Spinal cord (tissue), 9 donors: ENCODE measurements at regions not wholly inside any gene's neighbourhood (a gene's known extent, or its start where the extent isn't known, plus 50 kb on each side); places are given as distances from the start of the nearest gene placed in this dataset.

Experiments used
- DNase-seq, 6 donors: peaks; one replicate each; pipeline versions ENCODE4 v3.0.0 to v3.0.0-alpha.2; 2013 to 2015; ENCODE audit warnings: low spot score in 6 of 6, low read depth in 4 of 6
- H3K27ac ChIP-seq: one replicate; pipeline ENCODE4 v1.5.1; 2013; ENCODE audit warnings: low read depth, low read length, control low read depth
- H3K27me3 ChIP-seq: one replicate; pipeline ENCODE4 v1.6.1; 2013; ENCODE audit warnings: low read length; ENCODE audit not compliant: control insufficient read depth, insufficient read depth
- H3K36me3 ChIP-seq: one replicate; pipeline ENCODE4 v1.6.1; 2013; ENCODE audit warnings: low read length; ENCODE audit not compliant: control insufficient read depth, insufficient read depth
- H3K4me1 ChIP-seq: one replicate; pipeline ENCODE4 v1.6.1; 2013; ENCODE audit warnings: low read length; ENCODE audit not compliant: control insufficient read depth, insufficient read depth
- H3K4me3 ChIP-seq: one replicate; pipeline ENCODE4 v1.5.1; 2013; ENCODE audit warnings: low read depth, low read length, control low read depth
- H3K9me3 ChIP-seq: one replicate; pipeline ENCODE4 v1.6.1; 2013; ENCODE audit warnings: low read length; ENCODE audit not compliant: control insufficient read depth, insufficient read depth
- WGBS: methylation state at CpG from one replicate; pipeline ENCODE4 v1.1.5; 2013; ENCODE audit warnings: missing lambda C conversion rate; ENCODE audit not compliant: insufficient coverage; 5-methylcytosine and 5-hydroxymethylcytosine counted together
- donor health status: healthy.

GRCh38 chr17:77441130-77441920 is 300.6 kb downstream of the SEC14L1 start:
- Histone ChIP-seq H3K4me1 (peaks cover 71% of the 10 kb centered on the region), H3K36me3 (peaks cover 11% of the 10 kb centered on the region), H3K27ac (peak overlapping the region; percentile 33), H3K9me3 (no peaks in the 10 kb centered on the region), H3K27me3 (no peaks in the 10 kb centered on the region), H3K4me3 (no peak overlapping the region)
- DNase-seq = no peak
- WGBS = 54% methylated on average over 11 of the region's 15 CpGs

DNA sequence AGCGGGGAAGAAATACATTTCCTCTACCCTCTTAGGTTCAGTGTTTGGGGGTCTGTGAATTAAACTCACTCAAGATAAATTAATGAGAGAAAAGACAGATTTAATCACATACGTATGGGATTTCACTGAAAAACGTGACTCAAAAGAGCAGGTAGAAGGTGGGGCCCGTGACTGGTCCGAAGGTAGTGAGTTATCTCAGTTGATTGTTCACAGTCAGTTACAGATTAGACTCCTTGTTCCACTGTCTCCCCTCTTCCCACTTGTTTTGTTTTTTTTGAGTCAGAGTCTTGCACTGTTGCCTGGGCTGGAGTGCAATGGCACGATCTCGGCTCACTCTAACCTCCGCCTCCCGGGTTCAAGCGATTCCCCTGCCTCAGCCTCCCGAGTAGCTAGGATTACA is 301.2 kb downstream of the SEC14L1 start:
- H3K4me1 ChIP-seq = peaks cover 70% of the 10 kb centered on the region
- DNase-seq = no peak
- no peak overlapping the region for H3K4me3 ChIP-seq
- no peaks in the 10 kb centered on the region for H3K27me3 ChIP-seq
- H3K27ac ChIP-seq = no peak overlapping the region
- H3K9me3 ChIP-seq = no peaks in the 10 kb centered on the region
- WGBS = 82% methylated on average over 2 of the region's 11 CpGs
- peaks cover 11% of the 10 kb centered on the region for H3K36me3 ChIP-seq

GRCh38 chr17:77442976-77443747 is 302.4 kb downstream of the SEC14L1 start:
- H3K36me3 ChIP-seq = peaks cover 13% of the 10 kb centered on the region
- H3K9me3 ChIP-seq = no peaks in the 10 kb centered on the region
- no peak overlapping the region for H3K4me3 ChIP-seq
- WGBS = 89% methylated on average over 9 of the region's 10 CpGs
- no peak overlapping the region for H3K27ac ChIP-seq
- no peaks in the 10 kb centered on the region for H3K27me3 ChIP-seq
- DNase-seq = no peak
- H3K4me1 ChIP-seq = peaks cover 67% of the 10 kb centered on the region

DNA sequence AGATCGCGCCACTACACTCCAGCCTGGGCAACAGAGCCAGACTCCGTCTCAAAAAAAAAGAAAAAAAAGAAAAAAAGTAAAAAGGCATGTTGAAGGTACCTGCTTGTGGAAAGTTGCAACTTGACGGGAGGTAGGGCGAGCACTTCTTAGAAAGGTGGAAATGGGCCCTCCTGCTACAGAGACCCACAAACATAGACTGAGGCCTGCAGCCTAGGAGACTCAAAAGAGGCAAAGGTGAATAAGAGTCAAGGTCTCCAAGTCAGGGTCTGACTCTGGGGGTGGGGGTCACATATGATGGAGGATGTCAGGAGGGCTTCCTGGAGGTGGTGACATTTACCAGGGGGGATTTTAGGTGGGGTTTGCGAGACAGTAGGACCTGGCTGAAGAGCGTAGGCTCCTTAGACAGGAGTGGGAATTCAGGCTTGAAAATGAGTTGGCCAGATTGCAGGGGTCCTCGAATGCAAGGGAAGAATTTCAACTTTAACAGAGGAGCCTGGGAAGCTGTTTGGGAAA is 303.0 kb downstream of the SEC14L1 start:
- Histone ChIP-seq H3K4me1 (peaks cover 63% of the 10 kb centered on the region), H3K36me3 (peaks cover 13% of the 10 kb centered on the region), H3K4me3 (no peak overlapping the region), H3K27ac (peak overlapping the region; percentile 42), H3K27me3 (no peaks in the 10 kb centered on the region), H3K9me3 (no peaks in the 10 kb centered on the region)
- DNase-seq = no peak
- WGBS = 100% methylated on average over 5 of the region's 8 CpGs

DNA sequence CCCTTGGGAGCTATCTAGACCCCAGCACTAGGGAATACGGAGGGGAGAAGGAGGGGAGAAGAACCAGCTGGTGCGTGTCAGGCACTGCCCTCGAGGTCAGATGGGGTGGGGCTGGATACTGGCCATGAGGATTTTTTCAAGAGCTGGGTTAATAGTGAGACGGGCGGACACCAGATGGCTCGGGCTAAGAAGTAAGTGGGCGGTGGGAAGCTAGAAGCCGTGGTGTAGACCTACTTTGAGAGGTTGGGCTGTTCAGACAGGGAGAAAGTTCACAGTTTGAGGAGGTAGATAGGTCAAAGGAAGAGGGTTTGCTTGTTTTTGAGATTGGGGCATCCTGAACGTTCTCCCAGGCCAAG is 303.8 kb downstream of the SEC14L1 start:
- Histone ChIP-seq H3K27ac (peak overlapping the region; percentile 42), H3K27me3 (no peaks in the 10 kb centered on the region), H3K4me1 (peaks cover 64% of the 10 kb centered on the region), H3K36me3 (peaks cover 13% of the 10 kb centered on the region), H3K4me3 (no peak overlapping the region), H3K9me3 (no peaks in the 10 kb centered on the region)
- DNase-seq = no peak
- WGBS = 57% methylated on average over 9 of the region's 9 CpGs

DNA sequence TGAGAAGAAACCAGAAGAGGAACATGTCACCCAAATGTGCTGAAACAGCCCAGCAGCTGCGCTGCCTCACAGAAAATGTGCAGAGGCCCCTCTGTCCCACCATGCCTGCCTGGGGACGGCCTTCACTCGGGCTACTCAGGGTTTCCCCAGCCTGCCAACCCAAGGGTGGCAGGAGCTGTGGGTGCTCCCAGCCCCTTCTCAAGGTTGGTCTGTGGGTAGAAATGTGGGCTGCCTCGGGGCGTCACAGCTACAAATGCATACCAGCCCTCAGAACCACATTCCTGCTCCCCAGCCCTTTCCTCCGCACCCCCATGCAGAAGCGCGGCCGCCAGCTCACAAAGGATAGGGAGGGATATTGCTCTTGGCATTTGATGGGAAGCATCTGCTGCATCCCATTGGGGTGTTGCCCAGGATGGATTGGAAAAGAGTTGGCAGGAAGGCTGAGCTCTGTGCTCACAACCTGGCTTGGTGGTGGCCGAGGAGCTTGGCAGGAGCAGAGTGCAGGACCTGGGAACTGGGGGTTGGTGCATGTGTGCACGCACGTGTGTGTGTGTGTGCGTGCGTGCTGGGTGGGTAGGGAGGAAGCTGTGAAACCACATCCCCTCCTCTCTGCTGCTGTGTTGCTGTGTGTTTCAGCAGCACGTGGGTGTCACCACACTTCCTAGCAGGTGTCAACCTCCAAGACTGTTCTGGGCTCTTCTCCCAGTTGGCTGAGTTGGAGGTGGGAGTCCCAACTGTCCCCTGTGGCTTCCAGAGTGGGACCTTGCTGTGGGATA is 304.4 kb downstream of the SEC14L1 start:
- peak in 2 of 6 donors; percentile 73 to 91 for DNase-seq
- peak overlapping the region; percentile 57 for H3K27ac ChIP-seq
- H3K27me3 ChIP-seq = no peaks in the 10 kb centered on the region
- no peaks in the 10 kb centered on the region for H3K9me3 ChIP-seq
- H3K4me3 ChIP-seq = no peak overlapping the region
- 51% methylated on average over 9 of the region's 15 CpGs for WGBS
- peaks cover 66% of the 10 kb centered on the region for H3K4me1 ChIP-seq
- peaks cover 13% of the 10 kb centered on the region for H3K36me3 ChIP-seq

DNA sequence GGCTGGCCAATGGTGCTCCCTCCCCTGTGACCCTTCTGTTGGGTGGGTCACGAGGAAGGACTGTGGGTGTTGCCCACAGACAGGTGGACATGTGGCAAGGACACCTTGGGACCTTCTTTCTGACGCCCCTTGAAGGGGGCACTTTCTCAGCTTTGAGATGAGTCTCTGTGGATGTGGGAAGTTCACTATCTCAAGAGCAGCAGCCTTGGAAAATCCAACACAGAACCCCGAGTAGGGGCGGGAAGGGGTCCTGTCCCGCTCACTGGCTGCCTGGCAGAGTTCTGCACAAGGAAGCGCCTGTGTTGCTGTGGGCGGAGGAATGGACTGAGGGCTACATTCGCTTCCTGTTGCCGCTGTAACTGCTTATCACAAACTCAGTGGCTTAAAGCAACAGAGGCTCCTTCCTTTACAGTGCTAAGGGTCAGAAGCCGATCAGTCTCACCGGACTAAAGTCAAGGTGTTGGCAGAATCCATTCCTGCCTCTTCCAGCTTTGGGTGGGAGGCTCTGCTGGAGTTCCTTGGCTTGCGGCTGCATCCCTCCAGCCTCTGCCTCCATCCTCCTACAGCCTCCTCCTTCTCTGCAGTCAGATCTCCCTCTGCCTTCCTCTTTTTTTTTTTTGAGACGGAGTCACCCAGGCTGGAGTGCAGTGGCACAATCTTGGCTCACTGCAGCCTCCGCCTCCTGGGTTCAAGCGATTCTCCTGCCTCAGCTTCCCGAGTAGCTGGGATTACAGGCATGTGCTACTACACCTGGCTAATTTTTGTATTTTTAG is 305.2 kb downstream of the SEC14L1 start:
- 67% methylated on average over 11 of the region's 16 CpGs for WGBS
- DNase-seq = no peak
- Histone ChIP-seq H3K36me3 (peaks cover 13% of the 10 kb centered on the region), H3K27me3 (no peaks in the 10 kb centered on the region), H3K9me3 (no peaks in the 10 kb centered on the region), H3K4me1 (peaks cover 67% of the 10 kb centered on the region), H3K27ac (peak overlapping the region; percentile 57), H3K4me3 (no peak overlapping the region)

DNA sequence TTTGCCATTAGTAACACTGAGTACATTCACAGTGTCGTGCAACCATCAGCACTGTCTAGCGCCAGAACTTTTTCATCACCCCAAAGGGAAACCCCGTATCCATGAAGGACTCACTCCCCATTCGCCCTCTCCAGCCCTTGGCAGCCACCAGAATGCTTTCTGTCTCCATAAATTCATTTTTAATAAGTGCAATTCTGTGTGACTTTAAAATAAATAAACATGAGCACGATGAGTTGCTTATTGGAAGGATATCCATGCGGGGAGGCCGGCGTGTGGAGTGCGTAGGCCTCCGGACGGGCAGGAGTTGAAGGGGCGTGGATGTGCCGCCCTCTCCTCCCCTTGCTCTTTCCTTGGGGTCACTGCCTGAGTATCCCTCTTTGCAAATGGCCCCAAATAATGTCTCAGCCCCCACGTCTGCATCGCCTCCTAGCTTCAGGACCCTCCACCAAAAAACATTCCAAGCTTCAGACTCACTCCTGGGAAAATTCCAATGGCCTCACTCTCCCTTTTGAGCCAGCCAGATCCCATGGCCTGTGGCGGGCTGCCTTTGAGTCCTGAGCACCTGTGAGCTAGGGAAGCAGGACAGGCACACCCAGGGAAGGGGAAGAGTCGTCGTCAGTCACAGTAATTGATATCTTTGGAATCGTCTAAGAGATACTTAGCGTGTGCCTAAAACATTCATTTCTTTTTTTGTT is 306.3 kb downstream of the SEC14L1 start:
- no peaks in the 10 kb centered on the region for H3K9me3 ChIP-seq
- H3K4me1 ChIP-seq = peaks cover 73% of the 10 kb centered on the region
- peaks cover 13% of the 10 kb centered on the region for H3K36me3 ChIP-seq
- no peak for DNase-seq
- H3K4me3 ChIP-seq = no peak overlapping the region
- H3K27me3 ChIP-seq = no peaks in the 10 kb centered on the region
- H3K27ac ChIP-seq = no peak overlapping the region
- 83% methylated on average over 18 of the region's 20 CpGs for WGBS
